ENCODE measurements at regions not wholly inside any gene's neighbourhood (a gene's known extent, or its start where the extent isn't known, plus 50 kb on each side); places are given as distances from the start of the nearest gene placed in this dataset.

GRCh38 chr1:209462433-209462832 lies 121.1 kb upstream of the CAMK1G start:
- no peak for TF ChIP-seq CTCF (conservative IDR thresholded peaks at IDR 0.05; ENCODE audit: low read length)
- TF ChIP-seq EZH2phosphoT487 (IDR thresholded peaks at IDR 0.05; ENCODE audit: borderline replicate concordance, low read depth, low read length), result no peak
